GM18519 (cell line): ENCODE measurements at regions not wholly inside any gene's neighbourhood (a gene's known extent, or its start where the extent isn't known, plus 50 kb on each side); places are given as distances from the start of the nearest gene placed in this dataset.

ENCODE experiments used
- ATAC-seq: cut with Tn5 transposase; IDR thresholded peaks from one replicate; pipeline ENCODE4 v1.9.1; 2021; ENCODE audit warnings: mild to moderate bottlenecking, moderate library complexity; ENCODE audit not compliant: unreplicated experiment, low FRiP score

DNA sequence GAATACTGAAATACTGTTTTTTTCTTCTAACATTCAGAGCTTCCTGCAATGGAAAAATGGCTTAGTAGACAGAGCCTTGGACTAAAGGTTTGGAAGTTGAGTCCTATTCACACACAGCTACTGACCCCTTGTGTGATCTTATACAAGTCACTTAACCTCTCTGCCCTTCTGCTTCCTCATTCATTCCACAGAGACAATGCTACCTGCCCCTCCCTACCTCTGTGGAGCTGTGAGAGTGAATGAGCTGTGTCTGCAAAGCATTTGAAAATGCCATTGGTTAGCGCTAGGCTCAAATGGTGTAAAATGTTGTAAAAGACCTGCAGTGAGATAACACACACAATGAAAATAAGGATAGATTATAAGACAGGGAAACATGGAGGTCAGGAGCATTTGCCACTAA lies 214.4 kb downstream of the BARHL2 start:
- ATAC-seq = no peak

DNA sequence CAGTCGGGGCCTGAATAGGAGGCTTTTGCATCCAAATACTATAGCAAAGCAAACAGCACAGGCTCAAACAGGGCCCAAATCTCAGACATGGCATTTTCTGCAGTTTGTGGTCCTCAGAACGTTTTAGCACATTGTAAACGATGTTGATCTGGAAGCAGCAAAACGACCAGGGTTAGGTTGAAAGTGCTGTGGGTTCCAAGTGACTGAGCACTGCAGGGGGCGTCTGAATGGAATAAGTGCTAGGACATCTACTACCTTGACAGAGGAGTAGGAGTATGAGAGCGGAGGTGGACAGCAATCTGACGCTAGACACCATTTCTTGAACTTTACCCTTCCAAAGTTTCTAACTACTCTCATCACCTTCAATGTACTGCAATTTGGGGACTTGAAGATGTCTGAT lies 214.9 kb downstream of the BARHL2 start:
- ATAC-seq = no peak

DNA sequence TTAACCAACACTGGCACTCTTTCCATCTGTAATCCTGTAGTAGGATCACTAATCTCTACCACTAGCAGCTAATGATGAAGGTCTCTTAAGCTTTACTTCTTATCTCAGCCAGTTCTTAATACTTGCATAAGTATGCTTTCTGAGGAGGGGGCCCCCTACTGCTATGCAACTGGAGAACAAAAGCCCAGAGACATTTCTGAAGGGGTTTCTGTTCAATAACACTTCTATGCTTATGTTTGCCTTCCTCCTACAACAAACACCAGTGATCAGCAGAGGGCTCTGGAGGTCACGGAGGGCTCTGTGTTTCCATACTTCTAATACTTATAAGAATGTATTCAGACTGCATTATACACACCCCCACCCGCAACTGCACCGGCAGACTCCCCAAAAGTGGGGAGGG lies 215.8 kb downstream of the BARHL2 start:
- ATAC-seq = no peak

DNA sequence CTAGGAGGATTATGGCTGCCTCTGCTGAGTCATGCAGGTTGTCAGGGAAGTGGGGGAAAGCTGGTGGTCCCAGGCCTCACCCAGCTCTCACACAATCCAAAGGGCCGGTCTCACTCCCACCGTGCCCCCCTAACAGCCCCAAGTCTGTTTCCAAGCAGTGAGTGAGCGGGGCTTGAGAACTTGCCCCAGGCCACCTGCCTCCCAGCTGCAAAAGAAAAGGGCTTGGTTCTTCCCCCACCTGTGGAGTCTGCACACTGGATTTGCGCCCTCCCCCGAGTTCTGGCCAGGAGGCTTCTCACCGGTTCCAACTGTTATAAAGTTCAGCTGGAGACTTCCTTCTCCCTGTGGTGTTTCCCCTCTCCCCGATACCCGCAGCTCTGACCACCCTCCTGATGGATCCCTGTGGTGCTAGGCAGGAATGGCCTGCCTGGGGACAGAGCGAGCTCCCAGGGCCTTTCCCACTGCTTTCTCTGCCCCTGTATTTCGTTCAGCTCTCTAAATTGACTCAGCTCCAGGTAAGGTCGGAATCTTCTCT lies 222.3 kb downstream of the BARHL2 start:
- ATAC-seq = no peak

DNA sequence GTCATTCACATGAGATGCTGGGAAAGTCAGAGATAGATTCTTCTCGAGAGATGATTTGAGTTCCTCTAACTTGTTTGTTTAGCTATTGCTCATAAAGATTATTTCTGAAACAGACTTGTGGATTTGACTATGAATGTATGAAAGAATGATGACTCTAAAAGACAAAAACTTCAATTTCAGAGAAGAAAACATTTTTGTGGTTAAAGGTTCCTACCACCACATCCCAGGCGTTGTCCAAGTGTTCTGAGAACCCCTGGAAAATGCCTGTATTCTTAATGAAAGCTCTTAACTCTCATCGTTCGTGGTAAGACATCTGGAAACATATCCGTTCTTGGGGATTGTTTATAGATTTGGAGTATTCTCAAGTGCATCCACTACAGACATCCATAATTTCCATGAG lies 228.7 kb downstream of the BARHL2 start:
- ATAC-seq = no peak

DNA sequence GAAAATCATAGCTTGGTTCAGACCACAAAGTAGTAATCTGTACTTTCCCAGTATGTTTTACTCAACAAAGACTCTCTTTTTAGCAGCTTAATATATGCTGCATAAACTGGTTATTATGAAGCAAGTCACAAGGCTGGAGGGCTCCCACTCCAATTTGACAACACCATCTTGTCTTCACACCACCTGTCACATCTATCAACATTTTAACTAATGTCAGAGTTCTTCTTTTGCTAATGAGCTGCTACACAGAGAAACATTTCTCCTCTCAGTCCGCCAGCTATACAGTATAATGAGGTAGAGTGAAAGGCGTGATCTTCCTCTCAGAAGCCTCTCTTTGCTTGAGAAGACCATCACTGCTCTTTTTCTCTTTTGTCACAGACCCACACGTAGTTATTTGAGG lies 230.1 kb downstream of the BARHL2 start:
- no peak for ATAC-seq

DNA sequence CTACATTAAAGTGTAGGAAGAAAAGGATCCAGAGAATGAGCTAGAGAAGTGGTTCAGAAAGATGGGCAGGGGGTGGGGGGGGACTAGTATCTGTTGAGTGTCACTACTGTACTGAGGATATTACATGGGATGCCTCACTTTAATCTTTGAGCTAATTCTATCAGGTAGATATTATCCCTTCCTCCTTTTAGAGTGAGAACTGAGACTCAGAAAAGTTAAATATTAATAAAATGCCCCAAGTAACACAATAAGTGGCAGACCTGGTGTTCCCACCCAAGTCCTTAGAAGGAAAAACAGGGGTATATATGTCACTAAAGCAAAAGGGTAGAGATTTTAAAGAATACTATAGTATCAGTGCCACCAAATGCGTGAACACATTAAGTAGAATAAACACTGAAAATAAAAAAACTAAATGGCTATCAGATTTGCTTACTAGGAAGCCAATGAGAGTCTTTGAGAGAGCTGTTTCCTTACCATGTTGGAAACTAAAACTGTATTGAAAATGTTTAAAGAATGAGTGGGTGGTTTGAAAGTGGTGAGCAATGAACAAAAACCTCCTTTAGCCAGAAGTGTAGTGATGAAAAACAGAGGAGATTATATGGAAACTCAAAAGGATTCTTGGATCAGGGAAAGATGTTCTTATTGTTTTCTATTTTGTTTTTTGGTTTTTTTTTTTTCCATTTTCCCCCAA lies 230.8 kb downstream of the BARHL2 start:
- ATAC-seq = no peak

DNA sequence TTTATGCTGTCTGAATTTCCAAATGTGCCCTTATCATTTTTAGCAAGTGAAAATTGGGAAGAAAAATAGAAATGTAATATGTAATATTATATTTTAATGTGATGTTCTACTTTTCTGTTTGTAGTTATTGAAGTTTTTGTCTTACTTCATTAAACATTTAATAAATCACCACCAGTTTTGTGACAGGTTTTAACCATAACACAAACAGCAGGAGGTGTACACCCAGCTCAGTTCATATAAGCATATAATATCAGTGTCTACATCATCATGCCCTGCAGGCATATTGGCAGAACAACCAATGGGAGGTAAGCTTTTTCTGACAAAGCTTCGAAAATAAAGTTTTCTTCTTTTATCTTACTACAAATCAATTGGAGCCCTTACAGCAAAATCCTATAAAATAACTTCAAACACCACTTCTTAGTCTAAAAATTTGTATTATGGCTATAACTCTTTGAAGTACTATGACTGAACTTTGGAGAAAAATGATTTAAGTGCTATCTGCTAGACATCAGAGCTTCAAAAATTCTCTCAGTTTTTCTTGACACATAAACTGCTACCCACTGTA lies 236.7 kb downstream of the BARHL2 start:
- ATAC-seq = no peak

DNA sequence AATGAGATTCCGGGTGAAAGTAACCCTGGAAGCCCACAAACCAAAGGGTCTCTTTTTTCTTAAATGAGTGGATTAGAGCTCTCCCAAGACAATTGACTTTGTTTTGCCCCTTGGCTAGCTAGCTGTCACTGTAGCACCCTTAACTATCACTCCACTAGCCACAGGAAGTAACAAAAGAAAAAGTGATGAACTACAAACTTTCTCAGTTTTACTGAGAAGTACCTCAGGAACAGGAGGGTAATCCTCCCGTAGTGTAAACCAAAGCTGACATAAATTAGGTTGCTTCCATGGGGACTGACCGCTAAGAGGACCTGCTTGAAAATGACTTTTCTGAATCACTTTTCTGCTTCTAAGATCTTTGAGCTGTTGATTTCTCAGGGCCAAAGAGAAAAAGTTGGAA lies 240.1 kb downstream of the BARHL2 start:
- no peak for ATAC-seq

DNA sequence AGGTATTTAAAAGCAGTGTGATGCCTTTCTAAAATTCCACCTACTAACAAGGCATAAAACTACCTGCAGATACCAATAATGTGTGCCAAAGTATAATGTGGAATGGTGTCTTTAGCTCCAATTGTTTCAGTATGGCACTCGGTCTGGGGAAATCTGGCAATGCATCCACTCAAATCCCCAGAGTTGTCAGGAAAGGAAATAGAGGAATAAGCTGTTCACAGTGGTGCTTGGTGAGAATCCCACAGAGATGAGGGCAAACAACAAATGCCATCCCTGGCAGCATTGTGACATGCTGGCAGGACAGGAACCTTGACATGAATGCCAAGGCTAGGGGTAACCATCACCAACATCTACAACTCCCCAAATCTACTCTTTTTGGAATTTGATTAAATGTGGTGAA lies 240.7 kb downstream of the BARHL2 start:
- ATAC-seq = no peak

DNA sequence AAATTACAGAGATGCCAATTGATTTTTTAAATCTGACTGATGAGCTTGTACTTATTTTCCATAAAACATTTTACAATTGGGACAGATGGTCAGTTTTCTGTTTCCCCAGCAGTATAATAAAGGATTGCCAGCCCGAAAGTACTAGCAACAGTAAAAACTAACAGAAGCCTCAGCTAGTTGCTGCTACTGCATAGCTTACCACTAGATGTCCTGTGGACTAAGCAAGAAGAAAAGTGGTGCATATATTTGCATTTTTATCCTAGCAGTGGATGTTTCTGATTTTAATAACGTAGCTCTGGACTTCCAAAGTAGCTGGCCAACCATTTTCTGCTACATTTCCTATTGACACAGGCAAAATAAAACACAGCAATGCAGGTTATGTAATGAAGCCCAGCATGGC lies 241.5 kb downstream of the BARHL2 start:
- no peak for ATAC-seq

DNA sequence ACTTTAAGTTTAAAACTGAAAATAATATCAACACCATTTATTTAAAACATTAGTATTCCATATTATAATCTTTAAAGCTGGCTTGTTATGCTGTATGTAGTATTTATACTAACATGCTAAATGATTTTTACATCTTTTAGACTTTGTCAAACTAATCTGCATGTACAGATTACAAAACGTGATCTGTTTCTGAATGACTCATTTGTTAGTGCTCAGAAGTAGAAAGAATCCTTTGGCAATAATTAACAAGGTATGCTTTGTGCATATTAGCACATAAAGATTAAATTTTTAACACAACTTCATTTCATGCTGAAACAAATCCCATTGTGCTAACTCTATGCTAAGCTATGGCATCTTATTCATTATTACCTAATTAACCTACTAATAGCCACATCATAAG lies 242.4 kb downstream of the BARHL2 start:
- ATAC-seq = no peak

DNA sequence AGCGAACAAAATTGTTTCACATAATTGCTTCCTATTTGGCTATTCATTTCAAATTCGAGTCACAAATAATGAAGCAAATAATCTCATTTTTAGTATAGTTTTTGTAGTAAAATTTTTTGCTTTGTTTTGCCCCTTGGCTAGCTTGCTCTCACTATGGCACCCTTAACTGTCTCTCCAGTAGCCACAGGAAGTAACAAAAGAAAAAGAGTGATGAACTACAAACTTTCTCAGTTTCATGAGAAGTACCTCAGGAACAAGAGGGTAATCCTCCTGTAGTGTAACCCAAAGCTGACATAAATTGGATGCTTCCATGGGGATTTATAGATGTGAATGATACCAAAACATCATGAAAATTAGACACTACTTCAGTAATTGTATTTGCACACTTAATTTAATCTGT lies 242.9 kb downstream of the BARHL2 start:
- no peak for ATAC-seq

DNA sequence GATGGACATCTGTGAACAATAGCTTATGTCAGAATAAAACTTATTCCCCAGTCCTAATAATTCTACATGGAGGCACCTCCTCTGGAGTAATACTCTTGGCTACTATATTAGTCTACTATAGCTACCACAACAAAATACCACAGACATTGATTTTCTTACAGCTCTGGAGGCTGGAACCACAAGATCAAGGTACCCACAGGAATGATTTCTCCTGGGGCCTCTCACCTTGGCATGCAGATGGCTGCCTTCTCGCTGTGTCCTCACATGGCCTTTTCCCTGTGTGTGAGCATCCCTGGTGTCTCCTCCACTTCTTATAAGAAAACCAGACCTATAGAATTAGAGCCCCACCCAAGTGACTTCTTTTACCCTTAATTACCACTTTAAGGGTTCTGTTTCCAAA lies 244.3 kb downstream of the BARHL2 start:
- no peak for ATAC-seq

DNA sequence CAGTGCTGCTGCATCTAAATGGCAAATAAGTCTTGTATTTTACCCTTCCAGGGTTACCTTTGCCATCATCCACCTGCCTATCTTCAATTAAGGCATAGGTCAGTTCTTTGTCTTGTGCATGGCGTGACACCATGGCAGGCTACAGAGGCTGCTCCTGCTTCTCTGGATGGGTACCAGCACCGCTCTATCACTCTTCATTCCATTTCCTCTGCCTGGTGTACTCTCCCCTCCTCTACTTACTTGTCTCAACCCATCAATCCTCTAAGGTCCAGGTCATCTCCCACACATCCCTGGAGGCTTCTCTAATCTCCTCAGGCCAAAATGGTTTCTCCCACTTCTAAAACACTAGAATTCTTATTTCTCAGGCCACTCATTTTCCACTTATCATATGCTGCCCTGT lies 257.5 kb downstream of the BARHL2 start:
- no peak for ATAC-seq

DNA sequence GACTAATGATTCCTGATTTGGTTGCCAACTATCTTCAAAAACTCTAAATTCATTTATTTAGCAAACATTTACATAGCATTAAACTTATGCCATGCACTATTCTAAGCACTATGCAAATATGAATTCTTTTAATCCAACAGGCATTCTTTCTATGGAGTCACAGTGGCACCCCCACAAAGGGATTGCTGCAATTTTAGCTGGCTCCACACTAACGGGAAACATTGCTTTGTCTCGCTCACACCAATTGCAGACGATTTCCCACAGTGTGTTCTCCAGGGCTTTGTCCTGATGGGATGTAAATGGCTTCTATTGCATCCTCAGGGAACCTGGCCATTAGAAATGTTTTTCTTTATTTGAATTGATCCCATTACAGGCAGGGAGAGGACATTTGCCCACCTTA lies 259.1 kb downstream of the BARHL2 start:
- no peak for ATAC-seq

DNA sequence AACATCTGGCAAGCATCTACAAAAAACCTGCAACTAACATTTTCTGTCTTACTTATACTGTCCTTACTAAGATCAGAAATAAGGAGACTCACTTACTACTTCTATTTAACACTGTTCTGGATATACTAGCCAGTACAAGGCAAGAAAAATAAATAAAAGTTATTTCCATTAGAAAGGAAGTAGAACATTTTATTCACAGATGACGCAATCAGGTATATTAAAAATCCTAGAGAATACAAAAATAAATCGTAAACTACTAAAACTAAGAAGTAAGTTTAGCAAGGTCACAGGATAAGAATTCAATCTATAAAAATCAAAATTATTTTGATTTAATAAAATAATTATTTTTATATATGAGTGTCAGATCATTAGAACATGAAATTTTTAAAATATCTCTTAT lies 264.6 kb downstream of the BARHL2 start:
- ATAC-seq = no peak

DNA sequence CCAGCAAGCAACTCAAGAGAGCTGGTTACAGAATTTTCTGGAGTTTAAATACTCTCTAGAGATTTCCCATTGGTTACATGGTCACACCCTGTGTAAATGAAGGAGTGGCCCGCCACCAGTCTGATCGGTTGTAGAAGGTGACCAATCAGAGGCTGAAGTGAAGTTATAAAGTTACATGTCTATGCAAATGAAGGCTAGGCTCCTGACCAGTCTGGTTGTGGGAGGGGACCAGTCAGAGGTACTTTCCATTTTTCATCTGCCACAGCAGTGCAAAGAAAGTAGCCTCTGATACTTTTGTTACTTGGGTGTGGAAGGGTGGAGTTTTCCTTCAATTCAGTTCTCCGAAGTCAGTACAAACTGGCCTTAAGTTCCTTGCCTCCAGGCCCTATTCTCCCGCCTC lies 273.7 kb downstream of the BARHL2 start:
- no peak for ATAC-seq

DNA sequence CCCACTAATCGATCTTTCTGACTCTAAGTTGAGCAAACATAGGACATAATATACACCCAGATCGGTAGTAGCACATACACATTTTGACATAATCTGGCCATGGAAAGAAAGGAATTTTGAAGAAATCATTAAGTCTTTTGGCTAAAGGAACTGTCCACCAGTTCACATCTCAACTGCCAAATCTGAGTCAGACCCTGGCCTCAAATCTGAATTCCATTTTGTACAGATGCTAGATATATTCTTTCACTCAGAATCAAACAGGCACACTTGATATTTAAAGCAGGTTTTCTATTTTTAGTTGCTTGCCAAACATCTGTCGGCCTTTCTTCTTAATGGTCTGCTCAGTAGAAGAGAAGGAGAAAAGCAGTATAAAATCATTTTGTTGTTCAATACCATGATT lies 281.8 kb downstream of the BARHL2 start:
- ATAC-seq = no peak

DNA sequence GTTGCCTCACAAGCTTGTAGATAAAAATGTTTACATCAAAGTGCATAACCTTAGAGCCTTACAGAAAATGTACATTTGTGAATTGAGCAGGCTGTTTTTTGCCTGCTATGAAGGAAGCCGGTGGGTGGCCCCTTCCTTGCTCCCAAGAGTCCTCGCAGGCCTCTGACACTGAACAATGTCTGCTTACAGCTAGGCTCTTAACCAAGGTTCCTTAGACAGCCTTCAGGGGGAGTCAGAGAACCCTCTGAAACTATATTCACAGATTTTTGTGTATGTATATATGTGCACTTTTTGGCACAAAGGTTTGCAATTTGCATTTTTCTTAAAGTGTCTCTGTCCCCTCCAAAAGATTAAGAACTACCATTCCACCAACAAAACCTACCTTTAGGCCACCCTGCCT lies 282.6 kb downstream of the BARHL2 start:
- no peak for ATAC-seq

DNA sequence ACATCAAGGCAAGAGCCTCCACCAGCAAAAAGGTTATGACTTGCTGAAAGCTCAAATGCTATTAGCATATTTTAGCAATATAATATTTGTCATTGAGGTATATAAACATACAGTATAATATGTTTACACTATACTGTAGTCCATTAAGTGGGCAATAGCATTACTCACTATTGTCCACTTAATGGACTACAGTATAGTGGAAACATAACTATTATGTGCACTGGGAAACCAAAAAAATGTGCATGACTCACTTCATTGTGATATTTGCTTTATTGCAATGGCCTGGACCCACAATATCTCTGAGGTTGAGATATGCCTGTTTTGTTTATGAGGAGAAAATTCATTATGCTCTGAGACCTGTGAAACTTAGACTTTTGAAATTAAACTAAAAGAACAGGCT lies 300.0 kb downstream of the BARHL2 start:
- ATAC-seq = no peak

DNA sequence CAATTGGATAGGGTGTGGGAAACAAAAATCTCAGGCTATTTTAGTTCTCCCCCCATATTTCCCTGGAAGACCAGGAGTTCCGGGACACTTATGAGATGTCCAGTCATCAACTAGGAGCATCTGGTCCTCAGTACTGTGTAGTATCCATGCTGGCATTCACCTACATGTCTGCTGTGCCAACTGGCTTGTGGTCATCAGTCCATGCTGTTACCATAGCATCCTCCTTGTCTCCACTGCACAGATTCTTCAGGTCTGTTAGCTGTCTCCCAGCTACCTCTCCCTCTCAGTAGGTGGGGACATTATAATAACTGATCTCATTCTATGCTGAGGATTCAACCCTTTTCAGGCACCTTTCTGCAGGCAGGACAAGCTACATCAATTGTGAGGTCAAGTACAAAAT lies 302.9 kb downstream of the BARHL2 start:
- ATAC-seq = no peak

DNA sequence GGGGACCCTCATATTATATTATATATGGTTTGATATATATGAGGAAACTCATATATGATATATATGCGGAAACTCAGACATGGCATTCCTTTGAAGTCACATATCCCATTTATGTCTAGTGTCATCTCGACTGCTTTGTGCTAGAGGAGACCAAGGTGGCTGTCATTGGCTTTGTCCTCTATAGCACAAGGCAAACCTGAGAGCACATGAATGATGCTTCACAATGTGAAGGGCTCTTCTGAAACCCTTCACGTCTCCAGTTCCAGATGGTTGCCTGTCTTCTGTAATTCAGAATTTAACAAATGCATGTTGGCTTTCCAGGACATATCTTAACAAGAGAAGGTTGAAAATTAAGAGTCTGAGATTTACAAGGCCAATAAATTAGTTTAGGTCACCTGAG lies 303.6 kb downstream of the BARHL2 start:
- no peak for ATAC-seq
